IMR-90 (cell line): ENCODE measurements at regions not wholly inside any gene's neighbourhood (a gene's known extent, or its start where the extent isn't known, plus 50 kb on each side); places are given as distances from the start of the nearest gene placed in this dataset.

Source experiments
- ATAC-seq: fragments of 200-7000 bp; cut with Tn5 transposase; 2 replicates; pipeline ENCODE4 v1.9.1; 2020; ENCODE audit warnings: low read depth, mild to moderate bottlenecking, moderate library complexity
- BruUV-seq: library from RNA; stranded (reverse); fragments of 400-500 nt; replicated peaks from 2 replicates; lab custom pipeline; 2021; lab: Mats Ljungman, UMichigan
- CTCF ChIA-PET: fragments of 300-600 bp; formaldehyde crosslinking; extraction: SDS; loops from one replicate; lab custom pipeline; 2021; ENCODE audit warnings: antibody characterized with exemption; lab: Yijun Ruan, JAX
- POLR2A ChIA-PET: fragments of 300-600 bp; sonication (Branson Sonifier 250); formaldehyde crosslinking; loops from one replicate; lab custom pipeline; 2022; ENCODE audit warnings: antibody characterized with exemption; ENCODE audit not compliant: unreplicated experiment; lab: Charles Lee
- DNase-seq: peaks from one replicate; pipeline ENCODE4 v3.0.0; 2013
- H2AFZ ChIP-seq: replicated peaks from 2 replicates; pipeline ENCODE3; 2013; ENCODE audit warnings: low read length, mild to moderate bottlenecking; ENCODE audit not compliant: poor library complexity
- H2AK5ac ChIP-seq: 2 replicates; pipeline ENCODE4 v1.6.1; 2013; ENCODE audit warnings: low read depth, low read length, inconsistent platforms
- H2AK9ac ChIP-seq: replicated peaks from 2 replicates; pipeline ENCODE3; 2013; ENCODE audit warnings: mild to moderate bottlenecking, low read depth, low read length, moderate library complexity; ENCODE audit not compliant: poor library complexity
- H2BK120ac ChIP-seq: 2 replicates; pipeline ENCODE4 v1.6.1; 2013; ENCODE audit warnings: low read depth, low read length, inconsistent platforms
- H2BK15ac ChIP-seq: 3 replicates; pipeline ENCODE4 v1.6.1; 2013; ENCODE audit warnings: low read depth, low read length, inconsistent platforms
- H2BK20ac ChIP-seq: 2 replicates; pipeline ENCODE4 v1.6.1; 2013; ENCODE audit warnings: low read depth, mild to moderate bottlenecking, inconsistent platforms, low read length, moderate library complexity
- H2BK5ac ChIP-seq: 2 replicates; pipeline ENCODE4 v1.6.1; 2013; ENCODE audit warnings: mild to moderate bottlenecking, low read depth, low read length, inconsistent platforms; ENCODE audit not compliant: poor library complexity, severe bottlenecking
- H3K14ac ChIP-seq: replicated peaks from 2 replicates; pipeline ENCODE4 v1.6.1; 2013; ENCODE audit warnings: low read depth, low read length, inconsistent platforms
- H3K18ac ChIP-seq: 2 replicates; pipeline ENCODE4 v1.6.1; 2013; ENCODE audit warnings: low read depth, low read length, control low read depth
- H3K23ac ChIP-seq: 2 replicates; pipeline ENCODE4 v1.6.1; 2013; ENCODE audit warnings: low read depth, low read length, inconsistent platforms
- H3K27ac ChIP-seq: 2 replicates; pipeline ENCODE4 v1.5.1; 2013; ENCODE audit warnings: mild to moderate bottlenecking, control low read depth, low read length; ENCODE audit not compliant: insufficient read depth
- H3K27me3 ChIP-seq: 2 replicates; pipeline ENCODE4 v1.6.1; 2013; ENCODE audit warnings: low read length; ENCODE audit not compliant: control insufficient read depth, insufficient read depth
- H3K36me3 ChIP-seq: 2 replicates; pipeline ENCODE4 v1.6.1; 2013; ENCODE audit warnings: low read length, mixed read lengths; ENCODE audit not compliant: control insufficient read depth, insufficient read depth
- H3K4ac ChIP-seq: 2 replicates; pipeline ENCODE4 v1.6.1; 2013; ENCODE audit warnings: low read depth, low read length, inconsistent platforms
- H3K4me1 ChIP-seq: 2 replicates; pipeline ENCODE4 v1.6.1; 2013; ENCODE audit warnings: low read length, mixed read lengths; ENCODE audit not compliant: control insufficient read depth, insufficient read depth
- H3K4me2 ChIP-seq: 2 replicates; pipeline ENCODE4 v1.6.1; 2013; ENCODE audit warnings: low read depth, mild to moderate bottlenecking, control low read depth, low read length, moderate library complexity
- H3K4me3 ChIP-seq: 2 replicates; pipeline ENCODE4 v1.5.1; 2013; ENCODE audit warnings: low read depth, mild to moderate bottlenecking, control low read depth, low read length, moderate library complexity; ENCODE audit not compliant: insufficient read depth
- H3K56ac ChIP-seq: 2 replicates; pipeline ENCODE4 v1.6.1; 2013; ENCODE audit warnings: low read length, inconsistent platforms; ENCODE audit not compliant: insufficient read depth; ENCODE audit errors: extremely low read depth
- H3K79me1 ChIP-seq, 2 experiments: 2 replicates each; pipeline ENCODE4 v1.6.1; 2013; ENCODE audit warnings: low read length in 2 of 2, inconsistent platforms in 1 of 2, low read depth in 1 of 2
- H3K9ac ChIP-seq: 2 replicates; pipeline ENCODE4 v1.6.1; 2013; ENCODE audit warnings: low read depth, low read length, control low read depth
- H3K9me1 ChIP-seq: 2 replicates; pipeline ENCODE4 v1.6.1; 2013; ENCODE audit warnings: low read length, inconsistent platforms; ENCODE audit not compliant: insufficient read depth
- H3K9me3 ChIP-seq: 2 replicates; pipeline ENCODE4 v1.6.1; 2013; ENCODE audit warnings: low read length; ENCODE audit not compliant: control insufficient read depth, insufficient read depth
- H4K20me1 ChIP-seq: 2 replicates; pipeline ENCODE4 v1.6.1; 2013; ENCODE audit warnings: low read length, inconsistent platforms; ENCODE audit not compliant: insufficient read depth
- H4K5ac ChIP-seq: 2 replicates; pipeline ENCODE4 v1.6.1; 2013; ENCODE audit warnings: mild to moderate bottlenecking, low read depth, low read length, control low read depth
- H4K8ac ChIP-seq, 2 experiments: 2 replicates each; pipeline ENCODE4 v1.6.1; 2013; ENCODE audit warnings: low read depth in 2 of 2, low read length in 2 of 2, control low read depth in 1 of 2, inconsistent platforms in 1 of 2
- H4K91ac ChIP-seq: 2 replicates; pipeline ENCODE4 v1.6.1; 2013; ENCODE audit warnings: low read depth, low read length, inconsistent platforms; ENCODE audit not compliant: insufficient read depth
- BHLHE40 ChIP-seq: fragments of 150-350 bp; IDR thresholded peaks from 2 replicates; pipeline ENCODE4 v1.6.1; 2016; ENCODE audit warnings: mild to moderate bottlenecking, low read depth, low read length
- NFE2L2 ChIP-seq: fragments of 150-350 bp; IDR thresholded peaks from 2 replicates; pipeline ENCODE4 v1.6.1; 2016; ENCODE audit warnings: low read depth, mild to moderate bottlenecking, low read length
- WGBS, 2 experiments: methylation state at CpG; one replicate each; pipeline versions ENCODE4 v1.1.5 to v1.1.7; 2013; ENCODE audit warnings: missing lambda C conversion rate in 2 of 2; ENCODE audit not compliant: insufficient read length in 1 of 2; ENCODE audit errors: extremely low coverage in 2 of 2; 5-methylcytosine and 5-hydroxymethylcytosine counted together
- dilution Hi-C: fragments of 300-500 bp; cut with HindIII; formaldehyde crosslinking; loops from one replicate; pipeline ENCODE4 v1.14.3; 2018; ENCODE audit warnings: low sequenced_read_pairs; ENCODE audit not compliant: unreplicated experiment
- in situ Hi-C: fragments of 300-500 bp; cut with MboI; formaldehyde crosslinking; loops from 3 replicates; pipeline ENCODE4 v1.14.3; 2019; ENCODE audit warnings: low sequenced_read_pairs, inconsistent platforms, mixed read lengths
- intact Hi-C: fragments of 100-400 bp; cut with micrococcal nuclease; formaldehyde crosslinking; loops from 2 replicates; pipeline ENCODE4 v1.10.0; 2022

DNA sequence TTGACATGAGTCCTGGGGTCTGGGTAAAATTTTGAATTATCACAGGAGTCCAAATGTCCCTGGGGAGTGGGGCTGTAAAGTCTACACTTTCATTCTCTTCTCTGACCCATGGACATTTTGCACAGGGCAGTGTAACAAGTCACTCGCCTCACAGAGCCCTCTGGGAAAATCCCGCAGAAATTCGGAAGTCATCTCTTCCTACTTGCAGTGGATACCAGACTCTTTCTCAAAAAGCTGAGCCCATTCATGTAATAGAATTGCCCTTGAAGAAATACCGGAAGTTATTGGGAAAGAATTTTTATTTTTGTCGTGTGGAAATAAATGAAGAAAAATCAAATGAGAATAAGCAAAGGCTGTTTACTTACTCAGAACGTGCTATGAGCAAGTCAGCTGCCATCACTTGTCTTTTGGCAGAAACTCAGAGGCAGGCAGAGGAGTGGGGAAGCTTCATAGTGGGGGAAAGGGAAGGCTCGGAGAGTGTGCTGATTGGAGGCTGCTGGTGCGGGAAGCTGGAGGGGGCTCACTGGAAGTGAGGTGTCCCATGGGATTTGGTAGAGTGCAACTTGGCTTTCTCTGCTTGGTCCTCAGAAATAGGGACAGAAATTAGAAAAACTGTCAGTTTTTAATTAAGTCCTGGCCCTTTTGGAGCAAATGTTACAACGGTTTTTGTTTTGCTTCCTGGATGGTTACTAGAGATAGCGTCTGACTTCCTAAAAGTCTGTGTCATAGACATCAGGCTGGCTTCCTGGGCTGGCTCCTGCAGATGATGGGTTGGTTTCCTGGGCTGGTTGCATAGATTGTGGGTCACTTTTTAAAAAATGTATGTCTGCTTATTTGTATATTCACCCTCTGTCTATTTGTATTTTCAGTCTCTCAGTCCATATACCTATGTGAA lies 79.8 kb upstream of the EEF1E1 start:
- H4K8ac ChIP-seq: peak overlapping the region; percentile 68 to 84
- no peaks in the 10 kb centered on the region for H3K79me1 ChIP-seq
- DNase-seq (peak; percentile 25), ATAC-seq (peak; percentile 15; the same call in 1 of the 2 replicates)
- H2AK5ac ChIP-seq: no peak overlapping the region
- in situ Hi-C loops: no loop called here
- POLR2A ChIA-PET: no interaction called here
- no TSS peak for BruUV-seq
- H3K27ac ChIP-seq: peak overlapping the region; percentile 80
- peak overlapping the region; percentile 95 for H3K18ac ChIP-seq
- peak overlapping the region; percentile 79 for H3K4me2 ChIP-seq
- H3K27me3 ChIP-seq: no peaks in the 10 kb centered on the region
- TF ChIP-seq NFE2L2 (no peak), BHLHE40 (peak; percentile 65; the same call in 1 of the 2 replicates)
- H3K36me3 ChIP-seq: no peaks in the 10 kb centered on the region
- intact Hi-C loops: loop anchor here (5.0 kb wide), 1 partner anchor 50 kb away; no protein-coding TSS in a partner anchor
- H4K20me1 ChIP-seq: no peaks in the 10 kb centered on the region
- H2BK15ac ChIP-seq: peak overlapping the region; percentile 69; the same call in 1 of the 3 replicates
- H2BK20ac ChIP-seq: peak overlapping the region; percentile 70; the same call in 1 of the 2 replicates
- H3K9ac ChIP-seq: no peak overlapping the region; the same call in 1 of the 2 replicates
- peak overlapping the region; percentile 75 for H3K4ac ChIP-seq
- peak overlapping the region; percentile 26; the same call in 1 of the 2 replicates for H3K14ac ChIP-seq
- dilution Hi-C loops: no loop called here
- peak overlapping the region; percentile 89 for H4K91ac ChIP-seq
- H2BK5ac ChIP-seq: peak overlapping the region; percentile 62
- no peak overlapping the region for H3K56ac ChIP-seq
- H3K23ac ChIP-seq: no peak overlapping the region
- H3K4me3 ChIP-seq: no peak overlapping the region
- H2BK120ac ChIP-seq: peak overlapping the region; percentile 95
- H4K5ac ChIP-seq: peak overlapping the region; percentile 91
- peaks cover 7% of the 10 kb centered on the region for H3K9me1 ChIP-seq
- H3K9me3 ChIP-seq: no peaks in the 10 kb centered on the region
- peaks cover 19% of the 10 kb centered on the region for H3K4me1 ChIP-seq
- WGBS, 2 experiments: 20% methylated on average over 3 of the region's 10 CpGs; no CpG with 5 or more reads in 1 of the 2 experiments
- H2AFZ ChIP-seq: peak overlapping the region; percentile 90
- no peak overlapping the region for H2AK9ac ChIP-seq
- CTCF ChIA-PET: interaction anchor here (0.6 to 0.9 kb wide), 3 partner anchors 34 to 126 kb away, joined by 3 to 8 read pairs (median 3); no protein-coding TSS in a partner anchor
